Ishikawa (cell line): ENCODE measurements at regions not wholly inside any gene's neighbourhood (a gene's known extent, or its start where the extent isn't known, plus 50 kb on each side); places are given as distances from the start of the nearest gene placed in this dataset.

Experiments
- CEBPB ChIP-seq: IDR thresholded peaks from 2 replicates; pipeline ENCODE4 v1.6.1; 2012
- CREB1 ChIP-seq: IDR thresholded peaks from 2 replicates; pipeline ENCODE4 v1.6.1; 2012; ENCODE audit warnings: low read depth
- EGR1 ChIP-seq: IDR thresholded peaks from 2 replicates; pipeline ENCODE4 v1.6.1; 2012
- EP300 ChIP-seq: IDR thresholded peaks from 2 replicates; pipeline ENCODE4 v1.6.1; 2012; ENCODE audit warnings: borderline replicate concordance
- FOXM1 ChIP-seq: IDR thresholded peaks from 2 replicates; pipeline ENCODE4 v1.6.1; 2012; ENCODE audit warnings: low read depth, borderline replicate concordance
- NFIC ChIP-seq: IDR thresholded peaks from 2 replicates; pipeline ENCODE4 v1.6.1; 2012
- RAD21 ChIP-seq: IDR thresholded peaks from 2 replicates; pipeline ENCODE4 v1.6.1; 2012; ENCODE audit warnings: low read depth
- TAF1 ChIP-seq: IDR thresholded peaks from 2 replicates; pipeline ENCODE4 v1.6.1; 2012; ENCODE audit warnings: low read depth, mild to moderate bottlenecking
- TCF12 ChIP-seq: IDR thresholded peaks from 2 replicates; pipeline ENCODE4 v1.6.1; 2012; ENCODE audit warnings: low read depth
- TEAD4 ChIP-seq: IDR thresholded peaks from 2 replicates; pipeline ENCODE4 v1.6.1; 2012
- YY1 ChIP-seq: IDR thresholded peaks from 2 replicates; pipeline ENCODE4 v1.6.1; 2012; ENCODE audit warnings: low read depth
- ZBTB7A ChIP-seq: IDR thresholded peaks from 2 replicates; pipeline ENCODE4 v1.6.1; 2012; ENCODE audit warnings: low read depth
- TF ChIP-seq, protein P1 (sequence below): IDR thresholded peaks from 2 replicates; pipeline ENCODE4 v1.6.1; 2012
- TF ChIP-seq, protein P2 (sequence below): IDR thresholded peaks from 2 replicates; pipeline ENCODE4 v1.6.1; 2012; ENCODE audit warnings: low read depth, mild to moderate bottlenecking
- TF ChIP-seq, protein P3 (sequence below): IDR thresholded peaks from 2 replicates; pipeline ENCODE4 v1.6.1; 2012

- TF ChIP-seq YY1, result no peak
- TF ChIP-seq TEAD4, result no peak
- TF ChIP-seq, protein P1, sequence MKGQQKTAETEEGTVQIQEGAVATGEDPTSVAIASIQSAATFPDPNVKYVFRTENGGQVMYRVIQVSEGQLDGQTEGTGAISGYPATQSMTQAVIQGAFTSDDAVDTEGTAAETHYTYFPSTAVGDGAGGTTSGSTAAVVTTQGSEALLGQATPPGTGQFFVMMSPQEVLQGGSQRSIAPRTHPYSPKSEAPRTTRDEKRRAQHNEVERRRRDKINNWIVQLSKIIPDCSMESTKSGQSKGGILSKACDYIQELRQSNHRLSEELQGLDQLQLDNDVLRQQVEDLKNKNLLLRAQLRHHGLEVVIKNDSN, result no peak
- TF ChIP-seq CEBPB, result no peak
- TF ChIP-seq NFIC, result no peak
- TF ChIP-seq ZBTB7A, result no peak
- no peak for TF ChIP-seq CREB1
- TF ChIP-seq, protein P2, sequence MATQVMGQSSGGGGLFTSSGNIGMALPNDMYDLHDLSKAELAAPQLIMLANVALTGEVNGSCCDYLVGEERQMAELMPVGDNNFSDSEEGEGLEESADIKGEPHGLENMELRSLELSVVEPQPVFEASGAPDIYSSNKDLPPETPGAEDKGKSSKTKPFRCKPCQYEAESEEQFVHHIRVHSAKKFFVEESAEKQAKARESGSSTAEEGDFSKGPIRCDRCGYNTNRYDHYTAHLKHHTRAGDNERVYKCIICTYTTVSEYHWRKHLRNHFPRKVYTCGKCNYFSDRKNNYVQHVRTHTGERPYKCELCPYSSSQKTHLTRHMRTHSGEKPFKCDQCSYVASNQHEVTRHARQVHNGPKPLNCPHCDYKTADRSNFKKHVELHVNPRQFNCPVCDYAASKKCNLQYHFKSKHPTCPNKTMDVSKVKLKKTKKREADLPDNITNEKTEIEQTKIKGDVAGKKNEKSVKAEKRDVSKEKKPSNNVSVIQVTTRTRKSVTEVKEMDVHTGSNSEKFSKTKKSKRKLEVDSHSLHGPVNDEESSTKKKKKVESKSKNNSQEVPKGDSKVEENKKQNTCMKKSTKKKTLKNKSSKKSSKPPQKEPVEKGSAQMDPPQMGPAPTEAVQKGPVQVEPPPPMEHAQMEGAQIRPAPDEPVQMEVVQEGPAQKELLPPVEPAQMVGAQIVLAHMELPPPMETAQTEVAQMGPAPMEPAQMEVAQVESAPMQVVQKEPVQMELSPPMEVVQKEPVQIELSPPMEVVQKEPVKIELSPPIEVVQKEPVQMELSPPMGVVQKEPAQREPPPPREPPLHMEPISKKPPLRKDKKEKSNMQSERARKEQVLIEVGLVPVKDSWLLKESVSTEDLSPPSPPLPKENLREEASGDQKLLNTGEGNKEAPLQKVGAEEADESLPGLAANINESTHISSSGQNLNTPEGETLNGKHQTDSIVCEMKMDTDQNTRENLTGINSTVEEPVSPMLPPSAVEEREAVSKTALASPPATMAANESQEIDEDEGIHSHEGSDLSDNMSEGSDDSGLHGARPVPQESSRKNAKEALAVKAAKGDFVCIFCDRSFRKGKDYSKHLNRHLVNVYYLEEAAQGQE, result no peak
- no peak for TF ChIP-seq EGR1
- no peak for TF ChIP-seq TCF12
- TF ChIP-seq, protein P3, sequence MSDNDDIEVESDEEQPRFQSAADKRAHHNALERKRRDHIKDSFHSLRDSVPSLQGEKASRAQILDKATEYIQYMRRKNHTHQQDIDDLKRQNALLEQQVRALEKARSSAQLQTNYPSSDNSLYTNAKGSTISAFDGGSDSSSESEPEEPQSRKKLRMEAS, result no peak
Observed at GRCh38 chr10:59064080-59064692, 112.3 kb upstream of the PHYHIPL start.

GRCh38 chr10:59064759-59065539, 111.5 kb upstream of the PHYHIPL start:
- TF ChIP-seq ZBTB7A, result no peak
- TF ChIP-seq, protein P2, result no peak
- TF ChIP-seq NFIC, result no peak
- TF ChIP-seq EGR1, result no peak
- no peak for TF ChIP-seq CREB1
- TF ChIP-seq FOXM1, result no peak
- TF ChIP-seq, protein P3, result no peak
- no peak for TF ChIP-seq YY1
- TF ChIP-seq CEBPB, result no peak
- no peak for TF ChIP-seq RAD21
- TF ChIP-seq, protein P1, result no peak
- TF ChIP-seq TEAD4, result no peak
- no peak for TF ChIP-seq EP300
- no peak for TF ChIP-seq TCF12
- TF ChIP-seq TAF1, result no peak

DNA sequence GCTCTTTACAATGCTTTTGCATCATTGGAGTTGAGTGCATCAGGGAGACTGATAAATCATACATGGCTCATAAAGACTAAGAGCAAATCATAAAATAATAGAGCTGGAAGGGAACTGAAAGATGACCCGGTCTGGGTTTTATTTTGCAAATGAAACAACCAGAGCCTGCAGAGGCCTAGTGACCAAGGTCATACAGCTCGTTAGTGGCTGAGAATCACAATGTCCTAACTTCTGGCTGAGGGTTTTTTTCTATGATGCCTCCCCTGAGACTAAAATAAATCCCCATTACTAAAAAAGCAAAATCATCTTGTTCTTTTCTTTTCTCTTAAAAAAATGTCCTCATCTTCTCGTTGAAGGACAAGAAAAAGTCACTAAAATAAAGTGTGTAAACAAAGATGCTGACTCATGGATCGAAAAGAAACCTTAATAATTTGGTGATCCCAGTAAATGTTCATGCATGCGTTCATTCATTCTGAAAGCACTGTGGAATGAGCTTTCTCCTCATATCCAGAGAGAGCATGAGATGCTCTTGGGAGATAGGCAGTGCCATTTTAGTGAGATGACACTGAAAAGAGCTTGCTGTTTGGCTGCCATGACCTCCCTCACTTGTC, 107.8 kb upstream of the PHYHIPL start:
- TF ChIP-seq YY1 (no peak), EGR1 (no peak), CEBPB (no peak), RAD21 (no peak), TCF12 (no peak), TAF1 (no peak), EP300 (no peak), TEAD4 (no peak), NFIC (no peak), FOXM1 (no peak), CREB1 (no peak), ZBTB7A (no peak)
- TF ChIP-seq, protein P2, result no peak
- TF ChIP-seq, protein P1, result no peak
- TF ChIP-seq, protein P3, result no peak
